GM21576 (cell line): ENCODE measurements at regions not wholly inside any gene's neighbourhood (a gene's known extent, or its start where the extent isn't known, plus 50 kb on each side); places are given as distances from the start of the nearest gene placed in this dataset.
"Not testable (repeated sequence)": the region's sequence is repeated elsewhere in the genome, so short reads cannot be mapped to it uniquely, and the experiment has no call there.

Source experiments
- ATAC-seq: cut with Tn5 transposase; IDR thresholded peaks from one replicate; pipeline ENCODE4 v1.9.1; 2021; ENCODE audit warnings: mild to moderate bottlenecking, moderate library complexity; ENCODE audit not compliant: unreplicated experiment

GRCh38 chr22:48722661-48723060 lies 1105.0 kb downstream of the BRD1 start:
- ATAC-seq: no peak

GRCh38 chr22:48721395-48721669 lies 1106.3 kb downstream of the BRD1 start:
- ATAC-seq: no peak

- no peak for ATAC-seq
Measured at GRCh38 chr22:48720662-48721394, 1106.8 kb downstream of the BRD1 start.

- no peak for ATAC-seq
Measured at GRCh38 chr22:48719978-48720661, 1107.6 kb downstream of the BRD1 start.

GRCh38 chr22:48718818-48719500 lies 1108.7 kb downstream of the BRD1 start:
- no peak for ATAC-seq

- ATAC-seq: no peak
Measured at GRCh38 chr22:48717883-48718817, 1109.5 kb downstream of the BRD1 start.

- ATAC-seq: no peak
Measured at GRCh38 chr22:48717076-48717810, 1110.4 kb downstream of the BRD1 start.

GRCh38 chr22:48716154-48716553 lies 1111.5 kb downstream of the BRD1 start:
- not testable (repeated sequence) for ATAC-seq

- no peak for ATAC-seq
Measured at GRCh38 chr22:48715511-48715910, 1112.2 kb downstream of the BRD1 start.

- no peak for ATAC-seq
Measured at GRCh38 chr22:48714231-48714630, 1113.4 kb downstream of the BRD1 start.

GRCh38 chr22:48713272-48714205 lies 1114.1 kb downstream of the BRD1 start:
- no peak for ATAC-seq

GRCh38 chr22:48712558-48713271 lies 1115.0 kb downstream of the BRD1 start:
- ATAC-seq: no peak

GRCh38 chr22:48711669-48712068 lies 1116.0 kb downstream of the BRD1 start:
- ATAC-seq: no peak

GRCh38 chr22:48711031-48711431 lies 1116.6 kb downstream of the BRD1 start:
- ATAC-seq: no peak

GRCh38 chr22:48710410-48710809 lies 1117.3 kb downstream of the BRD1 start:
- no peak for ATAC-seq

- no peak for ATAC-seq
Measured at GRCh38 chr22:48709976-48710375, 1117.7 kb downstream of the BRD1 start.

- ATAC-seq: no peak
Measured at GRCh38 chr22:48709453-48709852, 1118.2 kb downstream of the BRD1 start.

GRCh38 chr22:48708558-48709245 lies 1119.0 kb downstream of the BRD1 start:
- no peak for ATAC-seq
